ENCODE measurements at regions not wholly inside any gene's neighbourhood (a gene's known extent, or its start where the extent isn't known, plus 50 kb on each side); places are given as distances from the start of the nearest gene placed in this dataset.

DNA sequence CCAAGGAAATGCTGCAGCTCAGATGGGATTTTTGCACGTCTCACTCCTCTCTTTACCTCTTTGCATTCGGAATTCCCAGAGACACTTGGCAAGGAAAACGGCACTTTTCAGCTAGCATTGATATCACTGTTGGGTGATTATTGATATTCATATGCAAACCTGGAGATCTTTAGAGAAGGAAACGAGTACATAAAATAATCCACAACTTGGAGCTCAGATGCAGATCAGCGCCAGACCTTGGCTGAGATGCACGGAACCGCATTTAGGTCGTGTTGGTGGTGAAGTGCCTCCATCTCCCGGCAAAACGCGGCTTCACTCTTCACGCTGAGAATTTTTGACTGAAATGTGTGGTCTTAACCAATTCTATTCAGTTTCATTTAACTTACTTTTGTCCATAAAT lies 77.2 kb upstream of the ARHGEF7 start:
- no peak for DNase-seq (ENCODE audit: low spot score)

- no peak for DNase-seq (ENCODE audit: low spot score)
Observed at GRCh38 chr13:111036665-111037064, 78.4 kb upstream of the ARHGEF7 start.

GRCh38 chr13:111035861-111036260 lies 79.2 kb upstream of the ARHGEF7 start:
- no peak for DNase-seq (ENCODE audit: low spot score)

- DNase-seq (ENCODE audit: low spot score) = no peak
Observed at GRCh38 chr13:111034811-111035210, 80.3 kb upstream of the ARHGEF7 start.

DNA sequence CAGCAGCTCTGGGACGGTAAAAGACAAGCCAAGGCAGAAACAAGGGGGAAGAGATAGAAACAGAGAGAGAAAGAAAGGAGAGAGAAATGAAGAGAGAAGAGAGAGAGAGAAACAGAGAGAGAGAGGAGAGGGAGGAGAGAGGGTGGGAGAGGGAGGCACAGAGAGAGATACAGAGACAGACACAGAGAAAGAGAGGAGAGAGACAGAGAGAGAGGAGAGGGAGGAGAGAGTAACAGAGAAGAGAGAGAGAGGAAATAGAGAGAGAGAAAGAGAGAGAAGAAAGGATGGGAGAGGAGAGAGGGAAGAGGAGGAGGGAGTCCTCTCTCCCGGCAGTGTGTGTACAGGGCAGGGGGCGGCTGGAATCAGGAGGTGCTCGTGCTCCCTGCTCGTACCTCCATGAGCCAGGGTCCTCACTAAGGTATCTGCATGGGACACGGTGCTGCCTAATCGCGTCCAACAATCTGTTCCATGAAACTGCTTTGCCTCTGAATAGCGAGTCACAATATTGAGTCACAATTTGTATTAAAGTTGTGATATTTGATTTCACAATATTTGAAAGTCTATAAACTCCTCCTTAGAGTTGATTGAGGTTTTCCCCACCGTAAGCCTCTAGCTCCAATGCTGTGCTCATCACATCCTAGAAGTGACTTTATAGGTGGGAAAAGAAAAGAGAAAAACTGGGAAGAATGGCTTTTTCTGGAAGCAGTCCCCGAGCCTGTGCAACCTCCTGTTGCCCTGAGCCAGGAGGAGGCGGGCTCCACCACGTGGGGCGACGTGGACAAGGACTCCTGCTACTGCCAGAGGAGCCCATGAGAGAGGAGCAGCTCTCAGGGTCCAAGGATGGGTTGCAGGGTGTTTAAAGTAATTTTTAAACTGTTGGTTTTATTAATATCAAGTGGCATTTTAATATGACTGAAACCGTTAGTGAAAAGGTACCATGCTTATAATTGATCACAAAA lies 81.7 kb upstream of the ARHGEF7 start:
- no peak for DNase-seq (ENCODE audit: low spot score)

DNA sequence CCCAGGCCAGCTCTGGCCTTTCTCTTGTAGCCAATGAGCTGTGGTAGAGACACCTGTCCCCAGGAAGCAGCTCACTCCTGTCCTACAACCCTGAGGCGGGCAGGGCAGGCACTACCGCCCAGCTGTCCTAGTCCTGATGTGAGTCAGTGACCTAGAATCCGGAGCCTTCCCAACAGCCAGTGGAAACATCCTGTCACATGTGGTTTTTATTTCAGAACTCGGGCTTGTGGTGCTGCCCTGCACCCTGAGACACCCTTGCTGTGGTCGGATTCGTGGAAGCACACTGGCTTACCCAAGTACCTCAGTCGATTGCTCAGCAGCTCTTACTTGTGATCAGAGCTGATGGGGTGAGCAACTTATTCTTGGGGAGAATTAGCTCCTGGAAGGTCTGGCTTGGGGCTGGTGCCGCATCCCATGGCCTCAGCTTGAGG lies 83.6 kb upstream of the ARHGEF7 start:
- no peak for DNase-seq (ENCODE audit: low spot score)

- DNase-seq (ENCODE audit: low spot score) = no peak
Observed at GRCh38 chr13:111029957-111030609, 85.0 kb upstream of the ARHGEF7 start.

DNA sequence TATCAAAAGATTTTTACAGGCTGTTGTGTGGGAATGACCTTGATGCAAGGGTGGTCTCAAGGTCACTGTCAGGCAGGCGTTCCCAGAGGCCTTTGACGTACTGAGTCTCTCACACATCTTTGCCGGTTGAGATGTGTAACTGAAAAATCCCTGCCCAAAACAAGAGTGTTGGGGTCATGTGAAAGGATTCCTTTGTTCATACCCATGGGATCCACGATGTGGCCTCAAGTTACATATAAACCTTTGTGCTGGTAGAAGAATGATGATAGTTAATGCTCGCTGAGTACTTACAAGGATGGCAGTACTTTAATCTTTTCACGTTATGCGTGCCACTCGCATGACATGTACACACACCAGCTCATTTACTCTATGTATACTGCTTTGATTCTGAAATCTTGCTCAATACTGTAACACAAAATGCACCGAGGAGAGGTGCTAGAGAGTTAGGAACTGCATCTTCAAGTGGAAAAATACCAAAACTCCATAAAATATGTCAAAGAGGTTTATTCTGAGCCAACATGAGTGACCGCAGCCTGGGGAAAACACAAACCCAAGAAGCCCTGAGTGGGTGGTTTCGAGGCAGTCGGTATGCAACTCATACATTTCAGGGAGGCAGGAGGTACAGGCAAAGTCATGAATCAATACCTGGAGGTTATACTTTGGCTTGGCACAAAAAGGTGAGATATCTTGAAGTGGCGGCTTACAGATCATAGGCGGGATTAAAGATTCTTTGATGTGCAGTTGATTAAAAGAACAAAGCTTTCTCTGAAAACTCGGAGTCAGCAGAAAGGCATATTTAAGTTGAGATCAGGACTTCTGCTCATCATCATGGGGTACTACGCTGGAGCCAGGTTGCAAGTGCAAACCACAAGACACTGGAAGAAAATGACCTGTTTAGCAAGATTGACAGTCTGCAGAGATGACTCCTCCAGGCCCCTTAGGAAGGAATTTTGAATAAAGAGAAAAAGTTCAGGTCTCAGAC lies 87.4 kb upstream of the ARHGEF7 start:
- no peak for DNase-seq (ENCODE audit: low spot score)

- no peak for DNase-seq (ENCODE audit: low spot score)
Observed at GRCh38 chr13:111025310-111025709, 89.8 kb upstream of the ARHGEF7 start.

- no peak for DNase-seq (ENCODE audit: low spot score)
Observed at GRCh38 chr13:111022886-111023285, 92.2 kb upstream of the ARHGEF7 start.

GRCh38 chr13:111022241-111022640 lies 92.9 kb upstream of the ARHGEF7 start:
- DNase-seq (ENCODE audit: low spot score) = no peak

DNA sequence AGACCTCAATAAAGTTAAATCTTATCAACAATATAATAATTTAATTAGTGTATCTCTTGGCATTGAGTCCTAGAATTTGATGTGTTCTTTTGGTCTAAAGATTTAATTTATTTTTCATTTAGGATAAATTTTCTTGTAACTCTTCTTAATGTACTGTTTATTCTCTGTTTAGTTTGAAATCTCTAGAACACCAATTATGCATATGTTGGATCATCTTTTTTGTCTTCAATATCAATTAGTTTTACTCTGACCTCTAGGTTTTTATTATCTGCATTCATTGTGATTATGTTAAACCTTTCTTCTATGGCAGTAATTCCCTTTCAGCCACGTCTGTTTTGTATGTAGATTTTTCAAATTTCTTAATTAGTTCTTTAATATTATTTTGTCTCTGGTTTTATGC lies 93.8 kb upstream of the ARHGEF7 start:
- no peak for DNase-seq (ENCODE audit: low spot score)

DNA sequence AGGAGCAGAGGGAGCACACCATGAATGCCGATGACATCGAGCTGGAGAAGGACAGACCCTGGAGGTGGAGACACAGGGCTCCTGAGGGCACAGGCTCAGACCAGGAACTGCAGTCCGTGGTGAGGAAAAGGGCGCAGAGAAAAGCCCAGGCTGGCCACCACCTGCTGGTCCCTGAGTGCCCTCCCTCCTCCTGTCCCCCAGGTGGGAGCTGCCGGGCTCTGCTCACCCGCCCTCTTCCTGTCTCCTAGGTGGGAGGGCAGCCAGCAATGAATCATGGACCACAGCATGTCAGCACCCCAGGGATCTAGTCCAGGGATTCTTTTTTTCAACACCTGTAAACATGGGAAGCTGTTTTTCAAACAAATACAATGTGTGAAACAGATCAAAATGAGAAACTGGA lies 94.6 kb upstream of the ARHGEF7 start:
- DNase-seq (ENCODE audit: low spot score) = no peak

GRCh38 chr13:111020021-111020420 lies 95.1 kb upstream of the ARHGEF7 start:
- DNase-seq (ENCODE audit: low spot score) = no peak

DNA sequence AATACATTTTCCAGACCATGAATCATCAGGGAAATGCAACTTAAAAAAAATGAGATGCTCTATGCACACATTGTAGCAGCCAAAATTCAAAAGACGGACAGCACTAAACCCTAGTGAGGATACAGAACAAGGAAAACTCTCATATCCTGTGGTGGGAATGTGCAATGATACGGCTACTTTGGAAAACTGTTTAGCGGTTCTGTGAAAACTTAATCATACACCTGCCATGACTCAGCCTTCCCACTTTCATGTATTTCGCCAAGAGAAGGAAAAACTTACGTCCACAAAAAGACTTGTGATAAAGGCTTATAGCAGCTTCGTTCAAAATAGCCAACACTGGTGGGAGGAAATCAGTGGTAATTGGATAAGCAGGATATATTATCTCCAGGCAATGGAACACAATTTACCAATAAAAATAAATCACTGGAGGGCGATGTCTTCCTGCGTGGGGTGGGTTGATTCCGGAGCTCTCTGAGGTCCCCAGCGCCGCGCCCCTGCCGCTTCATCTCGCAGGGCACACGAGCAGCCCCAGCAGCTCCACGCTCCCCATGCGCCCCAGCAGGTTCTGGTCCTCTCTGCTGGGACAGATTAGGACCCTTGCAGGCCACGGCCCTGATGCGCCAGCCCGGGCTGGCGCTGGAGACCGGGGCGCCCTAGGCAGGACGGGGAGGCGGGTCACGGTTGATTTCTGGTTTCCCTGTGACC lies 97.2 kb upstream of the ARHGEF7 start:
- no peak for DNase-seq (ENCODE audit: low spot score)

- no peak for DNase-seq (ENCODE audit: low spot score)
Observed at GRCh38 chr13:111013196-111013595, 98.3 kb upstream of the ANKRD10 start.

GRCh38 chr13:111011899-111012298 lies 97.0 kb upstream of the ANKRD10 start:
- no peak for DNase-seq (ENCODE audit: low spot score)

GRCh38 chr13:111008351-111008750 lies 93.5 kb upstream of the ANKRD10 start:
- DNase-seq (ENCODE audit: low spot score) = no peak

DNA sequence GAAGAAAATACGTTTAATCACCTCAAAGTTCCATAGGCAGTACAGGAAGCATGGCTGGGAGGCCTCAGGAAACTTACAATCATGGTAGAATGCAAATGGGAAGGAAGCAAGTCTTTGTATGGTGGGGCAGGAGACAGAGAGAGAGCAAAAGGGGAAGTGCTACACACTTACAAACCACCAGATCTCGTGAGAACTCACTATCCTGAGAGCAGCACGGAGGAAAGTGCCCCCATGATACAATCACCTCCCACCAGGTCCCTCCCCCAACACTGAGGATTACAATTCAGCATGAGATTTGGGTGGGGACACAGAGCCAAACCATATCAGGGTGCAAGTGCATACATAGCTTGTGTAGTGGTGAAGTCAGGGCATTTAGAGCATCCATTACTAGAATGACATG lies 92.3 kb upstream of the ANKRD10 start:
- no peak for DNase-seq (ENCODE audit: low spot score)

DNA sequence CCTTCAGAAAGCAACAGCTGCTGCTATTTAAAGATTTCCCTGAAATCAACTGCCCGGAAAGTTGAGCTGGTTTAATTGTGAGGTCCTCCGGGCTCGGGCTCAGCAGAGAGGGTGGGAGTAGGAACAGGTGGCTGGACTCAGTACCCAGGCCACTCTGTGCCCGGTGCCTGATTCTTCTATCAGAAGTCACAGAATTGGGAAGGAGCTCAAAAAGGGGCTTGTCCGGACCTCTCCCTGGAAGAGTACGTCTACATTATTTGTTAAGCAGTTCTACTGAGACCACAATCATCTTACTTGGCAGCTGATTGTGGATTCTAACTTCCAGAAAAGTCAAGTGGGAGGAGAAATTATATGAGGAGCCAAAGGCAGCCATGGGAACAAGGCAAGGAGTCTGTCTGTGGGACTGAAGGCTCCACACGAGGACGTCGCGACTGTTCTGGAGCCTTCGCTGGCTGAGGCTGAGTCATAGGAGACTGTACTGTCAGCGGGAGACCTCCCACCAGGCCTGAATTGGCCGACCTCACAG lies 91.7 kb upstream of the ANKRD10 start:
- no peak for DNase-seq (ENCODE audit: low spot score)

- DNase-seq (ENCODE audit: low spot score) = no peak
Observed at GRCh38 chr13:111005808-111006505, 91.1 kb upstream of the ANKRD10 start.
